K562 (cell line): ENCODE measurements at regions not wholly inside any gene's neighbourhood (a gene's known extent, or its start where the extent isn't known, plus 50 kb on each side); places are given as distances from the start of the nearest gene placed in this dataset.
"Not testable (repeated sequence)": the region's sequence is repeated elsewhere in the genome, so short reads cannot be mapped to it uniquely, and the experiment has no call there.

Experiments used
- ATAC-seq: fragments of 200-7000 bp; cut with Tn5 transposase; 3 replicates; pipeline ENCODE4 v1.9.1; 2020; ENCODE audit warnings: moderate library complexity
- BruUV-seq: library from RNA; stranded (reverse); fragments of 400-500 nt; replicated peaks from 2 replicates; lab custom pipeline; 2021; lab: Mats Ljungman, UMichigan
- CTCF ChIA-PET: fragments of 300-600 bp; formaldehyde crosslinking; extraction: SDS; loops from one replicate; lab custom pipeline; 2021; ENCODE audit warnings: low intra/inter-chr PET ratio; lab: Yijun Ruan, JAX
- POLR2A ChIA-PET: fragments of 300-600, 350-650 bp; sonication (Branson Sonifier 250); formaldehyde crosslinking; extraction: SDS; loops from one replicate; lab custom pipeline; 2021; ENCODE audit warnings: antibody characterized with exemption, inconsistent platforms; lab: Yijun Ruan, JAX
- DNase-seq, 4 experiments: peaks; one replicate each; pipeline versions ENCODE4 v3.0.0 to v3.0.0-alpha.2; 2011 to 2018; ENCODE audit warnings: low spot score in 3 of 4, mixed read lengths in 3 of 4; ENCODE audit errors: extremely low read depth in 1 of 4
- FAIRE-seq: peaks from 2 replicates; lab custom pipeline; 2011; peaks lifted over from hg19 to GRCh38; lab: Jason Lieb, UNC
- H2AFZ ChIP-seq: 2 replicates; pipeline ENCODE4 v1.6.0; 2011; ENCODE audit warnings: low read depth, low read length, control low read depth, inconsistent platforms
- H3K27ac ChIP-seq: fragments of 200-600 bp; 3 replicates; pipeline ENCODE4 v1.8.0; 2011; ENCODE audit warnings: low read depth, mild to moderate bottlenecking, control low read depth, inconsistent platforms, low read length, moderate library complexity, mixed read lengths; ENCODE audit errors: extremely low read depth
- H3K27me3 ChIP-seq, 2 experiments: fragments of 300-600 bp in 1 of 2; 2 replicates in 1 of 2; 3 replicates in 1 of 2; pipeline versions ENCODE4 v1.6.0 to v1.8.0; 2011; ENCODE audit warnings: inconsistent platforms in 2 of 2, low read length in 2 of 2, mild to moderate bottlenecking in 1 of 2, mixed read lengths in 1 of 2, moderate library complexity in 1 of 2; ENCODE audit not compliant: control insufficient read depth in 2 of 2, insufficient read depth in 2 of 2
- H3K36me3 ChIP-seq: fragments of 300-600 bp; 3 replicates; pipeline ENCODE4 v1.8.0; 2011; ENCODE audit warnings: mild to moderate bottlenecking, low read length, inconsistent platforms; ENCODE audit not compliant: control insufficient read depth, insufficient read depth
- H3K4me1 ChIP-seq, 2 experiments: fragments of 200-600 bp in 1 of 2; replicated peaks in 1 of 2; 2 replicates in 1 of 2; 3 replicates in 1 of 2; pipeline versions ENCODE4 v1.5.1 to v1.8.0; 2011; ENCODE audit warnings: inconsistent platforms in 2 of 2, low read length in 2 of 2, mild to moderate bottlenecking in 1 of 2, mixed read lengths in 1 of 2, moderate library complexity in 1 of 2; ENCODE audit not compliant: control insufficient read depth in 2 of 2, insufficient read depth in 2 of 2
- H3K4me2 ChIP-seq: 2 replicates; pipeline ENCODE4 v1.6.1; 2011; ENCODE audit warnings: low read length, control low read depth, inconsistent platforms, mixed read lengths; ENCODE audit not compliant: insufficient read depth
- H3K4me3 ChIP-seq: fragments of 200-600 bp; sonication (generic), shearing (Covaris generic); 2 replicates; pipeline ENCODE4 v1.5.1; 2016; ENCODE audit warnings: control low read depth, inconsistent platforms
- H3K79me2 ChIP-seq: fragments of 200-600 bp; 3 replicates; pipeline ENCODE4 v1.8.0; 2011; ENCODE audit warnings: low read length, inconsistent platforms; ENCODE audit not compliant: control insufficient read depth, insufficient read depth
- H3K9ac ChIP-seq, 2 experiments: 2 replicates each; pipeline versions ENCODE4 v1.6.0 to v1.6.1; 2011; ENCODE audit warnings: low read depth in 2 of 2, low read length in 2 of 2, control low read depth in 1 of 2, inconsistent platforms in 1 of 2, mild to moderate bottlenecking in 1 of 2, mixed read lengths in 1 of 2; ENCODE audit not compliant: insufficient read depth in 1 of 2
- H3K9me1 ChIP-seq: one replicate; pipeline ENCODE4 v1.6.0; 2011; ENCODE audit warnings: inconsistent platforms, mild to moderate bottlenecking, low read length, moderate library complexity; ENCODE audit not compliant: control insufficient read depth, insufficient read depth
- H3K9me3 ChIP-seq: replicated peaks from 2 replicates; pipeline ENCODE4 v1.5.1; 2011; ENCODE audit warnings: low read depth, low read length, inconsistent platforms; ENCODE audit not compliant: control insufficient read depth, insufficient read depth
- H4K20me1 ChIP-seq: replicated peaks from 2 replicates; pipeline ENCODE4 v1.6.1; 2011; ENCODE audit warnings: low read length, inconsistent platforms, mixed read lengths; ENCODE audit not compliant: control insufficient read depth, insufficient read depth
- REST ChIP-seq, 2 experiments: fragments of 450-650 bp; formaldehyde crosslinking in 1 of 2; IDR thresholded peaks; 2 replicates each; pipeline versions ENCODE4 v1.4.0 to v1.6.1; 2014 to 2020; ENCODE audit warnings: mild to moderate bottlenecking in 2 of 2, borderline replicate concordance in 1 of 2, low read depth in 1 of 2
- WGBS: fragments of 100-300 bp; shearing (Covaris generic); methylation state at CpG from one replicate; pipeline ENCODE4 v1.1.6; 2016; ENCODE audit warnings: low coverage, mixed read lengths; ENCODE audit not compliant: insufficient coverage; ENCODE audit errors: missing lambda C conversion rate; 5-methylcytosine and 5-hydroxymethylcytosine counted together
- in situ Hi-C: fragments of 300-500 bp; cut with MboI; formaldehyde crosslinking; loops from 4 replicates; pipeline ENCODE4 v1.15.0; 2018; ENCODE audit warnings: inconsistent platforms, mixed read lengths
- intact Hi-C: fragments of 100-400 bp; cut with micrococcal nuclease; formaldehyde crosslinking; loops from 2 replicates; pipeline ENCODE4 v1.14.2; 2022

GRCh38 chr1:143778178-143778577, 193.6 kb downstream of the FAM72C start (continued):
- TF ChIP-seq REST (IDR thresholded peaks at IDR 0.05; ENCODE audit: borderline replicate concordance) = peak; percentile 59; the same call in 1 of the 2 replicates
- not testable (repeated sequence) for TF ChIP-seq REST (CRISPR knock-in tag; IDR thresholded peaks at IDR 0.05; ENCODE audit: low read depth)

- POLR2A ChIA-PET = not testable (repeated sequence)
Observed at GRCh38 chr1:143764831-143765230, 207.0 kb downstream of the FAM72C start.

GRCh38 chr1:143760366-143760765, 211.4 kb downstream of the FAM72C start:
- in situ Hi-C loops, DNase-seq, H2AFZ ChIP-seq, intact Hi-C loops, H3K4me2 ChIP-seq, H3K4me1 ChIP-seq, CTCF ChIA-PET, H3K4me3 ChIP-seq, H3K79me2 ChIP-seq, H3K36me3 ChIP-seq, H3K9me1 ChIP-seq, FAIRE-seq, H3K27ac ChIP-seq, POLR2A ChIA-PET, H4K20me1 ChIP-seq, H3K9me3 ChIP-seq, ATAC-seq, BruUV-seq, H3K9ac ChIP-seq, H3K27me3 ChIP-seq: not testable (repeated sequence)
- WGBS = 0% methylated on average over 5 of the region's 7 CpGs

More at GRCh38 chr1:143764831-143765230, 207.0 kb downstream of the FAM72C start:
- FAIRE-seq, H3K4me3 ChIP-seq, H3K4me1 ChIP-seq, ATAC-seq, intact Hi-C loops, H3K9me3 ChIP-seq, H3K9me1 ChIP-seq, H3K36me3 ChIP-seq, H3K9ac ChIP-seq, H3K27me3 ChIP-seq, H2AFZ ChIP-seq, H4K20me1 ChIP-seq, H3K4me2 ChIP-seq, H3K27ac ChIP-seq, CTCF ChIA-PET, H3K79me2 ChIP-seq, DNase-seq, BruUV-seq, in situ Hi-C loops: not testable (repeated sequence)
- WGBS = 0% methylated on average over 2 of the region's 2 CpGs
